Nephron (organoid): ENCODE measurements at regions not wholly inside any gene's neighbourhood (a gene's known extent, or its start where the extent isn't known, plus 50 kb on each side); places are given as distances from the start of the nearest gene placed in this dataset.
A peak's percentile ranks its signal among the peaks of the same experiment; 100 is the strongest.

Experiments
- H3K27ac Mint-ChIP-seq, 3 experiments: 2 replicates each; pipeline ENCODE4 v1.8.0; 2020; ENCODE audit warnings: mixed read lengths in 3 of 3, mild to moderate bottlenecking in 2 of 3, moderate library complexity in 1 of 3
- H3K27me3 Mint-ChIP-seq: 2 replicates; pipeline ENCODE4 v1.8.0; 2021; ENCODE audit warnings: low read depth, mild to moderate bottlenecking, moderate library complexity, mixed read lengths
- H3K36me3 Mint-ChIP-seq: 2 replicates; pipeline ENCODE4 v1.8.0; 2020; ENCODE audit warnings: low read depth, mixed read lengths
- H3K4me1 Mint-ChIP-seq: 2 replicates; pipeline ENCODE4 v1.8.0; 2020; ENCODE audit warnings: mixed read lengths
- H3K4me3 Mint-ChIP-seq, 3 experiments: 2 replicates each; pipeline ENCODE4 v1.8.0; 2020; ENCODE audit warnings: mild to moderate bottlenecking in 3 of 3, mixed read lengths in 3 of 3, moderate library complexity in 2 of 3
- H3K9me3 Mint-ChIP-seq: 2 replicates; pipeline ENCODE4 v1.8.0; 2020; ENCODE audit warnings: mixed read lengths
- CTCF ChIP-seq, 3 experiments: fragments of 200-600 bp; sonication (generic); IDR thresholded peaks; one replicate each; pipeline ENCODE4 v1.5.0; 2021; ENCODE audit warnings: antibody characterized with exemption in 3 of 3; ENCODE audit not compliant: unreplicated experiment in 3 of 3

GRCh38 chr11:127269911-127270310 is 269.3 kb upstream of the KIRREL3 start:
- no peak overlapping the region for H3K4me3 Mint-ChIP-seq
- no peak overlapping the region for H3K27ac Mint-ChIP-seq
- H3K4me1 Mint-ChIP-seq: no peaks in the 10 kb centered on the region
- H3K9me3 Mint-ChIP-seq: peaks cover 9% of the 10 kb centered on the region
- H3K27me3 Mint-ChIP-seq: peaks cover 8% of the 10 kb centered on the region
- H3K36me3 Mint-ChIP-seq: no peaks in the 10 kb centered on the region
- no peak for TF ChIP-seq CTCF (IDR thresholded peaks at IDR 0.05; ENCODE audit: unreplicated experiment in 3 of 3)

DNA sequence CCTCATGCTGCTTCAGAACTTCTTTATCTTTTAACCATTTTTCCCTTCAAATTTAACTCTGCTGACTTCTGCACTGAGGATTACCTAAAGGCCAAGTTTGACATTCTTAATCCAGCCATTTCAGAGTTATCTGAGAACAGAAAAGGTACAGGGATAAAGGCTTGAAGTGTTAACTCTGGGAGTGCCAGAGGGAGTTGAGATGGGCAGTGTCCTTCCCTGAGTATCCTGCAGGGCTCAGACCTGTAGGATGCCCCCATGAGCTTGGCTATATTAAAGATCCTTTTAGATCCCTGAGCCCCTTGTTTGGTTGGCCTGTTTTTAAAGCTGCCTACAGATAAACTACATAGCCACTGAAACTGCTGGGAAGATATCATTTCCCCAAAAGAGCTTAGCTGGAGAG is 268.4 kb upstream of the KIRREL3 start:
- no peaks in the 10 kb centered on the region for H3K4me1 Mint-ChIP-seq
- H3K27ac Mint-ChIP-seq: no peak overlapping the region
- no peak for TF ChIP-seq CTCF (IDR thresholded peaks at IDR 0.05; ENCODE audit: unreplicated experiment in 3 of 3)
- H3K27me3 Mint-ChIP-seq: peaks cover 9% of the 10 kb centered on the region
- no peak overlapping the region for H3K4me3 Mint-ChIP-seq
- no peaks in the 10 kb centered on the region for H3K36me3 Mint-ChIP-seq
- H3K9me3 Mint-ChIP-seq: peaks cover 9% of the 10 kb centered on the region

DNA sequence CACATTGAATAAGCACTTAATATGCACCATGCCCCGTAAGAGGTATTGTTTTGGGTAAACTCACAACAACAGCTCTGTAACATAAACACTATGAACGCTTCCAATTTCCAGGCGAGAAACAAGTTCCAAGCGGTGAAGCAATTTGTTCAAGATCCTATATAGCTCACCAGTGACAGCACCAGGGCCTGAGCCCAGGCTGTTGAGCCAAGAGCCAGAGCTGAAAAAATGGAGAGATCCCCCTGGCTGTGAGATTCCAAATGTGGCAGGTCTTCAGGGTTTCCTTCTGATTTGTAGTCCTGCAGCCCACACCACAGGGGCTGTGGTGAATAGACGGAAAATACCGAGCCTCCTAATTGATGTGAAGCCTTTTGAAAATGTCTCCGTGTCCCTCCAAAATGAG is 268.0 kb upstream of the KIRREL3 start:
- H3K27me3 Mint-ChIP-seq: peaks cover 9% of the 10 kb centered on the region
- no peak overlapping the region for H3K27ac Mint-ChIP-seq
- peaks cover 9% of the 10 kb centered on the region for H3K9me3 Mint-ChIP-seq
- H3K4me1 Mint-ChIP-seq: no peaks in the 10 kb centered on the region
- no peaks in the 10 kb centered on the region for H3K36me3 Mint-ChIP-seq
- no peak overlapping the region for H3K4me3 Mint-ChIP-seq
- no peak for TF ChIP-seq CTCF (IDR thresholded peaks at IDR 0.05; ENCODE audit: unreplicated experiment in 3 of 3)

GRCh38 chr11:127259102-127259501 is 258.5 kb upstream of the KIRREL3 start:
- H3K36me3 Mint-ChIP-seq: no peaks in the 10 kb centered on the region

DNA sequence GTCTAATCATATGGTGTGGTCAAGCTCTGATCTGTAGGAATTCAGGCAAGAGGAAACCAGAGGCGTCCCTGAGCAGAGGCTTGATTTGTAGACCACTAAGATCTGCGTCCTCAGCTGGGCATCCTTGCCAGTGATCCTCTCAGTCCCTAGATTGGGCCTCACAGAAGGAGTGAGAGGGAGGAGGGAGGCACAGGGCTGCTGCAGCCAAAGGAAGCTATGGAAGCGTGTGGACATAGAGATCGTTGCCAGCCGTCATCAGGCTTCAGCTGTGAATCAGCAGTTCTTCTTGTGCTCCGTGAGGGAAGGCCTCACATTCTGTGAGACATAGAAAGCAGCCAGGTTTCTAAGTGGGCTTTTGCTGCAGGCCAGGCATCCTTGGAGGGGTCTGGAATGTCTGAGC is 254.6 kb upstream of the KIRREL3 start:
- peaks cover 11% of the 10 kb centered on the region for H3K27me3 Mint-ChIP-seq
- peak overlapping the region in 2 of 3 experiments; percentile 79 to 86 for H3K27ac Mint-ChIP-seq
- no peak overlapping the region for H3K4me3 Mint-ChIP-seq
- no peaks in the 10 kb centered on the region for H3K9me3 Mint-ChIP-seq
- peaks cover 8% of the 10 kb centered on the region for H3K4me1 Mint-ChIP-seq
- TF ChIP-seq CTCF (IDR thresholded peaks at IDR 0.05; ENCODE audit: unreplicated experiment in 3 of 3): no peak
- no peaks in the 10 kb centered on the region for H3K36me3 Mint-ChIP-seq

More at GRCh38 chr11:127259102-127259501, 258.5 kb upstream of the KIRREL3 start:
- Mint-ChIP-seq H3K27me3 (no peaks in the 10 kb centered on the region), H3K9me3 (no peaks in the 10 kb centered on the region), H3K27ac (no peak overlapping the region), H3K4me1 (peaks cover 14% of the 10 kb centered on the region), H3K4me3 (no peak overlapping the region)
- TF ChIP-seq CTCF (IDR thresholded peaks at IDR 0.05; ENCODE audit: unreplicated experiment in 3 of 3): no peak

DNA sequence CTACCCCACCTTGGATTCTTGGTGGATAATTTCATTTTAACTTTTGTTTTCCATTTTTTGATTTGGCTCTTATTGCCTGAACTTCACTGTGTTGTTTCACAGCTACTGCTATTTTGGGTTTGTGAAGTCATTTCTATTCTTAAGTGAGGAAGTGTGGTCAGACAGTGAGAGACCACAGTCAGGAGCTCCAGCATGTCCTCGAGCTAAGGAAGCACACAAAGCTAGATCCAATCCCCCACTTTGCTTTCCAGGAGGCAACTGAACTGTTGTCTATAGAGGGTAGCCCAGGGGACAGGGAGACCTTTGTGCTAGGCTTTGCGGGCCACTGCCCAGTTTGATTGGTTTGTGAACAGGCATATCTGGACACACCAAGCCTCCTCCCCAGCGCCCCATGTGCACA is 251.8 kb upstream of the KIRREL3 start:
- H3K27me3 Mint-ChIP-seq: peaks cover 11% of the 10 kb centered on the region
- no peak overlapping the region for H3K27ac Mint-ChIP-seq
- H3K36me3 Mint-ChIP-seq: no peaks in the 10 kb centered on the region
- H3K4me1 Mint-ChIP-seq: peaks cover 8% of the 10 kb centered on the region
- no peaks in the 10 kb centered on the region for H3K9me3 Mint-ChIP-seq
- TF ChIP-seq CTCF (IDR thresholded peaks at IDR 0.05; ENCODE audit: unreplicated experiment in 3 of 3): no peak
- no peak overlapping the region for H3K4me3 Mint-ChIP-seq
